Ascending aorta (tissue), 2 donors: ENCODE measurements at regions not wholly inside any gene's neighbourhood (a gene's known extent, or its start where the extent isn't known, plus 50 kb on each side); places are given as distances from the start of the nearest gene placed in this dataset.

Experiments used
- DNase-seq, 2 donors: peaks; one replicate each; pipeline ENCODE4 v3.0.0-alpha.2; 2019; ENCODE audit warnings: low spot score in 2 of 2
- H3K27ac ChIP-seq, 2 donors: fragments of 200-600 bp; sonication (generic); one replicate each; pipeline ENCODE4 v1.5.1; 2016 to 2017; ENCODE audit warnings: mild to moderate bottlenecking in 1 of 2
- H3K27me3 ChIP-seq: fragments of 200-600 bp; sonication (generic); one replicate; pipeline ENCODE4 v1.5.1; 2017
- H3K36me3 ChIP-seq, 2 donors: fragments of 200-600 bp; sonication (generic); one replicate each; pipeline ENCODE4 v1.5.1; 2016
- H3K4me1 ChIP-seq, 2 donors: fragments of 200-600 bp; sonication (generic); one replicate each; pipeline ENCODE4 v1.5.1; 2016 to 2017; ENCODE audit warnings: mild to moderate bottlenecking in 1 of 2
- H3K4me3 ChIP-seq, 2 donors: fragments of 200-600 bp; sonication (generic); one replicate each; pipeline ENCODE4 v1.5.1; 2016 to 2017; ENCODE audit warnings: mild to moderate bottlenecking in 1 of 2
- H3K9me3 ChIP-seq, 2 donors: fragments of 200-600 bp; sonication (generic); one replicate each; pipeline ENCODE4 v1.5.1; 2016
- CTCF ChIP-seq, 3 experiments: fragments of 200-600 bp in 2 of 3; fragments of 450-650 bp in 1 of 3; sonication (generic) in 2 of 3; IDR thresholded peaks; one replicate each; pipeline ENCODE4 v1.5.1; 2016 to 2019; ENCODE audit warnings: antibody characterized with exemption in 3 of 3, mild to moderate bottlenecking in 1 of 3, moderate library complexity in 1 of 3
- intact Hi-C: fragments of 100-400 bp; cut with DNase I; formaldehyde crosslinking; loops from one replicate; pipeline ENCODE4 v1.15.1; 2023

- Histone ChIP-seq H3K4me1 (no peaks in the 10 kb centered on the region), H3K36me3 (no peaks in the 10 kb centered on the region), H3K27me3 (no peaks in the 10 kb centered on the region), H3K27ac (no peak overlapping the region), H3K9me3 (no peaks in the 10 kb centered on the region), H3K4me3 (no peak overlapping the region)
- DNase-seq, result no peak
- intact Hi-C loops, result no loop called here
- TF ChIP-seq CTCF (IDR thresholded peaks at IDR 0.05), result no peak
Observed at GRCh38 chr1:229213797-229214196, 57.1 kb upstream of the RAB4A start.

- H3K4me1 ChIP-seq, result peaks cover 0 to 8% of the 10 kb centered on the region in 2 donors
- intact Hi-C loops, result no loop called here
- DNase-seq, result no peak
Observed at GRCh38 chr1:229217716-229218115, 53.2 kb upstream of the RAB4A start.

GRCh38 chr1:229218612-229219025 lies 52.3 kb upstream of the RAB4A start:
- Histone ChIP-seq H3K27ac (no peak overlapping the region), H3K4me3 (no peak overlapping the region), H3K4me1 (peaks cover 0 to 8% of the 10 kb centered on the region in 2 donors), H3K27me3 (no peaks in the 10 kb centered on the region), H3K9me3 (no peaks in the 10 kb centered on the region), H3K36me3 (no peaks in the 10 kb centered on the region)
- DNase-seq, result no peak
- no peak for TF ChIP-seq CTCF (IDR thresholded peaks at IDR 0.05)
- intact Hi-C loops, result no loop called here

More at GRCh38 chr1:229217716-229218115, 53.2 kb upstream of the RAB4A start:
- H3K36me3 ChIP-seq, result no peaks in the 10 kb centered on the region
- no peak overlapping the region for H3K4me3 ChIP-seq
- no peaks in the 10 kb centered on the region for H3K27me3 ChIP-seq
- no peaks in the 10 kb centered on the region for H3K9me3 ChIP-seq
- TF ChIP-seq CTCF (IDR thresholded peaks at IDR 0.05), result no peak
- H3K27ac ChIP-seq, result no peak overlapping the region

- TF ChIP-seq CTCF (IDR thresholded peaks at IDR 0.05), result no peak
- intact Hi-C loops, result loop anchor here (10.0 kb wide), 1 partner anchor 126 kb away; no protein-coding TSS in a partner anchor
- Histone ChIP-seq H3K27ac (no peak overlapping the region), H3K36me3 (no peaks in the 10 kb centered on the region), H3K4me3 (no peak overlapping the region), H3K9me3 (no peaks in the 10 kb centered on the region), H3K27me3 (no peaks in the 10 kb centered on the region), H3K4me1 (peaks cover 0 to 8% of the 10 kb centered on the region in 2 donors)
- DNase-seq, result no peak
Observed at GRCh38 chr1:229220163-229220846, 50.6 kb upstream of the RAB4A start.

- H3K27me3 ChIP-seq, result no peaks in the 10 kb centered on the region
- peak overlapping the region in 1 of 2 donors; percentile 2 for H3K27ac ChIP-seq
- H3K4me1 ChIP-seq, result peaks cover 0 to 8% of the 10 kb centered on the region in 2 donors
- H3K36me3 ChIP-seq, result no peaks in the 10 kb centered on the region
- no peak for DNase-seq
- H3K9me3 ChIP-seq, result no peaks in the 10 kb centered on the region
- TF ChIP-seq CTCF (IDR thresholded peaks at IDR 0.05), result no peak
- intact Hi-C loops, result loop anchor here (10.0 kb wide), 1 partner anchor 127 kb away; no protein-coding TSS in a partner anchor
- H3K4me3 ChIP-seq, result no peak overlapping the region
Observed at GRCh38 chr1:229221106-229222019, 49.5 kb upstream of the RAB4A start.
